ENCODE measurements at regions not wholly inside any gene's neighbourhood (a gene's known extent, or its start where the extent isn't known, plus 50 kb on each side); places are given as distances from the start of the nearest gene placed in this dataset.

- no peak overlapping the region for H3K4me3 ChIP-seq (ENCODE audit: low read length)
- no peak overlapping the region for H3K9ac ChIP-seq (ENCODE audit: extremely low read depth, low read length, poor library complexity, severe bottlenecking)
- no peak overlapping the region for H3K27ac Mint-ChIP-seq
- peaks cover 4% of the 10 kb centered on the region for H3K9me3 ChIP-seq (ENCODE audit: control insufficient read depth, low read length)
- no peaks in the 10 kb centered on the region for H3K27me3 ChIP-seq (ENCODE audit: control insufficient read depth, insufficient read depth, low read length, poor library complexity, severe bottlenecking)
- H3K9me3 Mint-ChIP-seq: peaks cover 5% of the 10 kb centered on the region
- H3K4me1 ChIP-seq (ENCODE audit: control insufficient read depth, insufficient read depth, low read length): no peaks in the 10 kb centered on the region
- no peak overlapping the region for H3K27ac ChIP-seq (ENCODE audit: low read depth, low read length)
- H3K36me3 Mint-ChIP-seq (ENCODE audit: low read depth): peaks cover 1% of the 10 kb centered on the region
- H3K27me3 Mint-ChIP-seq (ENCODE audit: insufficient read depth): peaks cover 4% of the 10 kb centered on the region
- no peaks in the 10 kb centered on the region for H3K4me1 Mint-ChIP-seq
- TF ChIP-seq CTCF (conservative IDR thresholded peaks at IDR 0.05): no peak
- 90 to 100% methylated on average over 2 of the region's 3 CpGs for WGBS, 2 experiments (ENCODE audit: insufficient coverage in 1 of 2, insufficient read length in 1 of 2)
- H3K36me3 ChIP-seq (ENCODE audit: control insufficient read depth, insufficient read depth, low read length): no peaks in the 10 kb centered on the region
- H3K4me3 Mint-ChIP-seq: no peak overlapping the region
- DNase-seq: no peak
Observed at GRCh38 chr3:71994906-71995305, 210.0 kb upstream of the PROK2 start.

GRCh38 chr3:71994203-71994602 lies 209.3 kb upstream of the PROK2 start:
- Histone ChIP-seq H3K9me3 (ENCODE audit: control insufficient read depth, low read length) (peaks cover 4% of the 10 kb centered on the region), H3K4me1 (ENCODE audit: control insufficient read depth, insufficient read depth, low read length) (no peaks in the 10 kb centered on the region), H3K27me3 (ENCODE audit: control insufficient read depth, insufficient read depth, low read length, poor library complexity, severe bottlenecking) (no peaks in the 10 kb centered on the region), H3K9ac (ENCODE audit: extremely low read depth, low read length, poor library complexity, severe bottlenecking) (no peak overlapping the region), H3K4me3 (ENCODE audit: low read length) (no peak overlapping the region), H3K36me3 (ENCODE audit: control insufficient read depth, insufficient read depth, low read length) (no peaks in the 10 kb centered on the region), H3K27ac (ENCODE audit: low read depth, low read length) (no peak overlapping the region)
- no peak for TF ChIP-seq CTCF (conservative IDR thresholded peaks at IDR 0.05)
- H3K4me1 Mint-ChIP-seq: no peaks in the 10 kb centered on the region
- no peak for DNase-seq
- H3K36me3 Mint-ChIP-seq (ENCODE audit: low read depth): peaks cover 1% of the 10 kb centered on the region
- no peak overlapping the region for H3K27ac Mint-ChIP-seq
- H3K9me3 Mint-ChIP-seq: peaks cover 5% of the 10 kb centered on the region
- H3K27me3 Mint-ChIP-seq (ENCODE audit: insufficient read depth): peaks cover 4% of the 10 kb centered on the region
- 96 to 100% methylated on average over 3 to 7 of the region's 8 CpGs for WGBS, 2 experiments (ENCODE audit: insufficient coverage in 1 of 2, insufficient read length in 1 of 2)
- no peak overlapping the region for H3K4me3 Mint-ChIP-seq

GRCh38 chr3:71991681-71992080 lies 206.7 kb upstream of the PROK2 start:
- H3K4me3 Mint-ChIP-seq: no peak overlapping the region
- no peak for TF ChIP-seq CTCF (conservative IDR thresholded peaks at IDR 0.05)
- peaks cover 1% of the 10 kb centered on the region for H3K36me3 Mint-ChIP-seq (ENCODE audit: low read depth)
- H3K9me3 Mint-ChIP-seq: peaks cover 5% of the 10 kb centered on the region
- H3K27ac ChIP-seq (ENCODE audit: low read depth, low read length): no peak overlapping the region
- peaks cover 4% of the 10 kb centered on the region for H3K4me1 Mint-ChIP-seq
- H3K27me3 ChIP-seq (ENCODE audit: control insufficient read depth, insufficient read depth, low read length, poor library complexity, severe bottlenecking): no peaks in the 10 kb centered on the region
- DNase-seq: no peak
- H3K4me3 ChIP-seq (ENCODE audit: low read length): no peak overlapping the region
- peaks cover 4% of the 10 kb centered on the region for H3K9me3 ChIP-seq (ENCODE audit: control insufficient read depth, low read length)
- 97 to 100% methylated on average over 1 to 2 of the region's 2 CpGs for WGBS, 2 experiments (ENCODE audit: insufficient coverage in 1 of 2, insufficient read length in 1 of 2)
- H3K27me3 Mint-ChIP-seq (ENCODE audit: insufficient read depth): no peaks in the 10 kb centered on the region
- H3K4me1 ChIP-seq (ENCODE audit: control insufficient read depth, insufficient read depth, low read length): no peaks in the 10 kb centered on the region
- no peak overlapping the region for H3K9ac ChIP-seq (ENCODE audit: extremely low read depth, low read length, poor library complexity, severe bottlenecking)
- no peaks in the 10 kb centered on the region for H3K36me3 ChIP-seq (ENCODE audit: control insufficient read depth, insufficient read depth, low read length)
- H3K27ac Mint-ChIP-seq: no peak overlapping the region
